GM08714 (cell line): ENCODE measurements at regions not wholly inside any gene's neighbourhood (a gene's known extent, or its start where the extent isn't known, plus 50 kb on each side); places are given as distances from the start of the nearest gene placed in this dataset.

Experiments used
- H3K4me3 ChIP-seq: fragments of 200-500 bp; sonication (Bioruptor generic); 2 replicates; pipeline ENCODE4 v1.5.1; 2014; ENCODE audit warnings: mild to moderate bottlenecking, low read length, inconsistent platforms
- ZNF274 ChIP-seq: IDR thresholded peaks from 2 replicates; pipeline ENCODE4 v1.6.1; 2012; ENCODE audit warnings: mild to moderate bottlenecking, low read depth, low read length

DNA sequence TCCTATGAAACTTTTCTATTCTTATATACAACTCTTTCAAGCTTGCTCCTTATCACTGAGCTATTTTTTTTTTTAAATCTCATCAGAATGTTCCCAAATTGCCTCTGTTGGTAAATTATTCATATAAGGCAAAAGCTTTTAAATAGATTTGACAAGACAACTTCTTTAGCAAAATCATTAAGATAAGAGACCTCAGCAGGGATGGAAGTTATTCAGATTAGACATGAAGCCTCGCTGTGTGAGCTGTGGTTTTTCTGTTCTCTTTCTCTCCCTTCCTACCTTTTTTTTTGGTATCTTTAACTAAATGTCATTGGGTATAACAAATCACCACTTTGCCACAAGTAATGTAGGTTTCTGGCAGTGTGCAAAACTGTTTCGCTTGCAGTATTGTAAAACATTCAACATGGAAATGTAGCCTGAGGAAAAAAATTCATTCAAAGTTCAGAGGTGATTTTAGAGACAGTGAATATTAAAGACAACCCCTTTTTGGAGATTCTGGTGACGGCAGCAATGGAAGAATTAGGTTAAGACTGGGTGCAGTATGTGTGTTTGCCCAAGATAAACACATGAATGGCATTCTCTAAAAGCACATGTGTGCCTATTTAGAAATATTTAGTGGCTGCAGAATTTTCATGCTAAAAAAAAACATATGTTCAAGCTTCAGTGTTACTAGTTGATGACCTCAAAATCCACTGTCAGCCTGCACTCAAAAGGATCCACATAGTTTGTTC, 467.1 kb downstream of the ZNF608 start:
- H3K4me3 ChIP-seq, result no peak overlapping the region
- no peak for TF ChIP-seq ZNF274

DNA sequence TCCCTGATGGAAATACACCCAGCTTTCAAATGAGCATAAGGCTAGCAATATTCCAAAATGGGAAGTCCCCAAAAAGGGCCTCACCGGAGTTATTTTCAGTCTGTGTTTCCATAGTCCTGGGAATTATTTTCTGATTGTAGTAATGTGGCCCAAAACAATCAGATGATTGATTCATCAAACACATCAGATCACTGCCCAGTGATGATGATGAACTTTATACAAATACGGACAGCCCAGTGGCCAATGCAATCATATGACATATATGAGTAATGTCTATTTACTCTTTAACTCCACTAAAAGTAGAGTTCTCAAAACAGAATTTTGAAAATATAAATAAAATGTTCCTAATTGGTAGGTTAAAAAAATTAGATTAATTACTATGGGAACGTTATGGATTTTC, 467.8 kb downstream of the ZNF608 start:
- TF ChIP-seq ZNF274, result no peak

DNA sequence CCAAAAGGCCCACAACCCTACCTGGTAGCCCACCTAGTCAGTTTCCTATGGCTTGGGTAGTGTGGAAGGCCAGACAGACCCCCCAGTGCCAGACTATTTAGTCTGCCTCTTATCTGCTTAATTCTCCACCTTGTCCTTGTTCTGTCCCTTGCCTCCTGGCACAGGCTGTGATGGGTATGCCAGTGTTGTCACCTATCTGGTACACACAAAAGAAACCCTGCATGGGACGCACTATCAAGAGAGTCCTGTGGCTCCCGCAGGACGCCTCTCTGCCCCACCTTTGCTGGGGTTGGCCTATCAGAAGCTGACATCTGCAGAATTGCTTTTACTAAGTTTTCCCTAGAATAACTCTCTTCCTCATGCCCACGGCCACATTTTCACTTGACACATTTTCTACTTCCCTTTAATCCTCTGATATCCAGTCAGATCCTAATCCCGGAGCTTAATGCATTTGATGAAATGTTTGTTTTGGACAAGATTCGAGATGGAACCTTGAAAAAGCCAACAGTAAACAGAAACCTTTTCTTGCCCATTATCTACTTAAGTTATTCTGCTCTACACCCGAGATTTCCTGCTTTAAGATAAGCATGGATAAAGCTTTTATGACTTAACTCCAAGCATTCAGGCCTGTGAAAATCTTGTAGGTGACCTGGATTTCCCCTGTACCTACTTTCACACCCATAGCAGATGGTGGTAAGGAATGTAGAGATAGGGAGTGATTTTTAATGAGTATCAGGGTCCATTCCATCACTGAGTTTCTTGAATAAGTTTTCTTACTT, 468.5 kb downstream of the ZNF608 start:
- no peak for TF ChIP-seq ZNF274
- H3K4me3 ChIP-seq, result no peak overlapping the region

More for the DNA sequence above, 467.8 kb downstream of the ZNF608 start:
- H3K4me3 ChIP-seq, result no peak overlapping the region

DNA sequence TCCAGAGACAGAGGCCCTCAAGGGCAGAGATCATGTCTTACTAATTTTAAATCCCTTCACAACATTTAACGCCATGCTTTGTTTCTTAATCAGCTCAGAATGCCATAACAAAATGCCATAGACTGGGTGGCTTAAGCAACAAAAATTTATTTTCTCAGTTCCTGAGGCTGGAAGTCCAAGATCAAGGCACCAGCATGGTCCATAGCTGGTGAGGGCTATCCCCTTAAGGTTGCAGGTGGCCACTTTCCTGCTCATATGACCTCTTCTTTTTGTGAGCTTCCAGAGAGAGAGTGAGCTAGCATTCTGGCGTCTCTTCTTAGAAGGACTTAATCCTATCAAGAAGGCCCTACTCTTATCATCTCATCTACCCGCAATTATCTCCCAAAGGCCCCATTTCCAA, 470.3 kb downstream of the ZNF608 start:
- H3K4me3 ChIP-seq, result no peak overlapping the region
- no peak for TF ChIP-seq ZNF274

DNA sequence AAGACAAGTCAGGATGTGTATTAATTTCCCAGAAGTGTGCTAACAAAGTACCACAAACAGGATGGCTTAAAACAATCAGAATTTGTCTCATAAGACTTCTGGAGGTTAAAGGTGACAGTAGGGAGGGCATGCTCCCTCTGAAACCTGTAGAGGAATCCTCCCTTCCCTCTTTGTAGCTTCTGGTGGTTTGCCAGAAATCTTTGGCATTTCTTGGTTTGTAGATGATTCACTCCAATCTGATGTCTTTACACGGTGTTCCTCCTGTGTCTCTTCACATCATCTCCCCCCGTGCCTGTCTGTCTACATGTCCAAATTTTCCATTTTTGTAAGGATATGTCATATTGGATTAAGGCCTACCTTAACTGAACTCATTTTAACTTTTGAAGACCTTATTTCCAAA, 471.5 kb downstream of the ZNF608 start:
- no peak for TF ChIP-seq ZNF274
- no peak overlapping the region for H3K4me3 ChIP-seq

DNA sequence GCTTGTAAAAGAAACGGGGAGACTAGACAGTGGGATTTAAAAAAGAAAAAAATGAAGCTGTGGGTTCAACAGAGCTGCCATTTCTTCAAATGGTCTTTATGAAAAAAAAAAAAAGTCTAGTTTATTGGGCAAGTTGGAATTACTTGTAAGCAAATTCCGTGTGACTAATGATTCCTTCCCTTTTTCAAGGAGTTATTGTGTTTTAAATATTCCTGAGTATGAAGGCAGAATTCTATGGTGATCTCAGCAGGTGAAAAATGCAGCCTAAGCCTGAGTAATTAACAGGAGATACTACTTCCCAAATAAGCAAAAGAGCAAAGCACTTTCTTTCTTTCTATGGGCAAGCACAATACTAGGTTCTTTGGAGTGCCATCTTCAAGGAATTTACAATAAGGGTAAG, 481.9 kb downstream of the ZNF608 start:
- no peak overlapping the region for H3K4me3 ChIP-seq
- no peak for TF ChIP-seq ZNF274

DNA sequence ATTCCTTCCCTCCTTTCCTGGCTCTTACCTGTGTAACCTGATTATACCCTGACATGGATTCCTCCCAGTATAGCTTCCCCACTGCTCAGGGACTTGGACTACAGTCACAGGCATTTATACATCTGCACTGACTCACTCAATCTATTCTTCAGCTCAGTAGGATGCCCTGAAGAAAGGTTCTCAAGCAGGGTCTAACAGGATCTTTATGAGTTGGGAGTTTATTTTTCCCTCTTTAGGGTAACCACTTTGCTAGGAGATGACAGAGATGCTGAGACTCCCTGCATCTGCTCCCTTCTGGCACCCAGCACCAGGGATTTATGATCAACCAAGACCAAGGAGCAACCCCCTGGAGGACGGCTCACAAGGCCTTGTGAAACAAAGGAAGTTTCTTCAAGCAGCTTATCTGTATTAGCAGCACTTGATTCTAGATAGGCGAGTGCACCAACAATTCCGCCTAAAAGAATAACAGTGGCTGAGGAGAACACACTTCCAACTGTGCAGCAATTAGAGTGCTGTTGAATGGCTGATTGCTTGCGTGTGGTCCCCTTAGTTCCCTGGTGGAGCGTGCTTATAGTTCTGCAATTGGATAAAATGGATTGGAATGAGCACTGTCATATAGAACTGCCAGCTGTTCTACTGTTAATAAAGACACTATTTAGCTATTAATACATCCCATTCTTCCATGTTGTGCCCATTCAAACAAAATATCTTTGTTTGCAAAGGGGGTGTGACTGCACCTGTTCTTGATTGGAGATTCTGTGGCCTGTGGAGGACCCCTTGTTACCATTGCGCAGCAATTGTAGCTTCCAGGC, 482.6 kb downstream of the ZNF608 start:
- no peak overlapping the region for H3K4me3 ChIP-seq

DNA sequence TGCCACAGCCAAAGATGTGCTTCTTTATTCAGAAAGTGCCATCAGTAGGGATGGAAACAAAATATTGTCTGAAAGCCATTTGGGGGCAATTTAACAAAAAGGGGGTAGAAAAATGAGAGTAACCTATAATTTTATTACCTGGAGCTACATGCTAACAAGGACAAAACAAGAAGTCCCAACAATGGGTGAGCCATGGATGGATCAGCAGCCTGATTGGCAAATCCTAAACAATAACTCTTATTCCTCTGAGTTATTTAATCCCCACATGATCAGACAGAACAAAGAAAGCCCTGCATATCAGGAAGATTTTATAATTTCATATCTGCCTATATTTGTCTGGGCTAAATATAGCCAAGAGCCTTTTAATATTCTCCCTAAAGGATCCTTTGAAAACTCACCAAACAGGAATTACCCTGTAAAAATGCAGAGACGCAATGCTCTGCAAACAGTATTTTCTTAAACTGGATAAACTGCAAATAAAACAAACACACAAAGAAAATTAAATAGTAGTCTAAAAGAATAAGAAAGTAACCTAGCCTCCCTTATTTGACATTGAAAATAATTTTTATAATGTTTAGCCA, 483.4 kb downstream of the ZNF608 start:
- no peak overlapping the region for H3K4me3 ChIP-seq
- TF ChIP-seq ZNF274, result no peak

More for the DNA sequence above, 482.6 kb downstream of the ZNF608 start:
- no peak for TF ChIP-seq ZNF274

DNA sequence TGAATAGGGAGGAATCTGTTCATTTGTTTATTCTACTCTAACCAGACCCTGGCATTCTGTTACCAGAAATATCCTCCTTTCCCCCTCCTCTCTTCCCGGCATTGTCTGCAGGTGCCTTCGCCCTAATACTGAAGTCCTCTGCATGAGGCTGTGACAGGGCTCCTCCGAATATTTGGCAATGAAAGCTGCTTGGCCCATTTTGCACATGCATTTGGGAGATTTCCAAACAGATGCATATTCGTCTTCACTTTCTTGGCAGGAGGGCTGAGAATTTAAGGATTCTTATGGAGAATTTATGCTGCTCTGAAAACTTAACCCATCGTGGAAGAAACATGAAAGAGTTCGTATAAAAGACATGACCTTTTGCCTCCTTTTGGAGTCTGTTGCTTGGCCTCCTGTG, 484.0 kb downstream of the ZNF608 start:
- H3K4me3 ChIP-seq, result no peak overlapping the region
- TF ChIP-seq ZNF274, result no peak

DNA sequence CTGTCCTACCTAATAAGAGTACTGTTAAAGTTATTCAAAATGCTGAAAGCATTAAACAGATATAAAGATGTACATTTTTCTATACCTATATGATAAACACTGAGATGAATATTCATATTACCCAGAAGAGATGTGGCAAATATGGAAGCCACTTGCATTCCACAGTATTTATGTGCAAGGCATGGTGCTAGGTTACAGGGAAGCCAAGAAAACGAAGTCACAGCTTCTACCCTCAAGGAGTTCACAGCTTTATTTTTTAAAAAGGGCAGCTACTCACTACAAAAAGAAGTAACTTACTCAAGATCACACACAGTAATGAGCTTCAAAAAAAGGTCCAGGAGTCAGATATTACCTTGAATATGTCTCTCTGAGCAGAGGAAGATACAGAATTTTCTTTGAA, 484.6 kb downstream of the ZNF608 start:
- no peak for TF ChIP-seq ZNF274
- no peak overlapping the region for H3K4me3 ChIP-seq

DNA sequence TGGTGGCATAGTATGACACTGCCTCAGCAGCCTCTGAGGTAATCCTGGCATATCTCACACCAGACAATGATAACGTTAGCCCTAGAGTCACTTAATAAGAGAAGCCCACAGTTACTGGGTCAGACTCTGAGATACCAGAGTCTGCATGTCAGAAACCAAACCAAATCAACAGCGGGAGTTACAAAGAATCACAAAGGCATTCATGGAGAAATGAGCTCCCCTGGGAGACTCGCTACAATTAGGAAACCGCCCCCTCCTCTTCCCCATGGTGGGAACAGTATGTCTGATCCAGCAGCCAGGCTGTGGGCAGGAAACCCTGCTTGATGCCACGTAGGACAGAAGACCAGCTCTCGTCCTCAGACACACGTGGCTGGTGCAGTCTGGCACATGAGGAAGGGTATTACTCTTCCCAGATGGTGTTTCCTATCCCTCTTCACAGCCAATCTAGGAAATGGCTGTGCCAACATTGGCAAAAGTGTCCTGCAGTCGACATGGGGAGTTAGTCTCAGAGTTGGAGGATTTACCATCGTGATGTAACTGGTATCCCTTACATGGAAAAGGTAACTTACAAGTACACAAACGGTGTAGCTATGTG, 485.4 kb downstream of the ZNF608 start:
- no peak overlapping the region for H3K4me3 ChIP-seq
- no peak for TF ChIP-seq ZNF274

DNA sequence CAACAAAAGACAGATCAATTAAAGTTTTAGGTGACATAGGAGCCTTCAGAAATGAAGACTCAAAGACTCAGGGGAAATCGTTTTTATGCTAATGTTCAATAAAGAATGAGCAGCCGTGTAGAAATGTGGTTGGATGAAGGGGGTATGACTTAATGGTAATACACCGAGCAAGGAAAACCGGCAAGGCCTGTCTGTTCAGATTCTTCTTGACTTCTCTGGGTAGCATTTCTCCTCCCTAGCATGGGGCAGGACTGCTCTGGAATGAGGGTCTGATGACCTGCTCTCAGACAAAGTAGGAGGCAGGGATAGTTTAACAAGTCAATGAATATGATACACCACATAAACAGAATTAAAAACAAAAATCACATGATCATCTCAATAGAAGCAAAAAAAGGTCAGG, 487.4 kb downstream of the ZNF608 start:
- TF ChIP-seq ZNF274, result no peak
- H3K4me3 ChIP-seq, result no peak overlapping the region

DNA sequence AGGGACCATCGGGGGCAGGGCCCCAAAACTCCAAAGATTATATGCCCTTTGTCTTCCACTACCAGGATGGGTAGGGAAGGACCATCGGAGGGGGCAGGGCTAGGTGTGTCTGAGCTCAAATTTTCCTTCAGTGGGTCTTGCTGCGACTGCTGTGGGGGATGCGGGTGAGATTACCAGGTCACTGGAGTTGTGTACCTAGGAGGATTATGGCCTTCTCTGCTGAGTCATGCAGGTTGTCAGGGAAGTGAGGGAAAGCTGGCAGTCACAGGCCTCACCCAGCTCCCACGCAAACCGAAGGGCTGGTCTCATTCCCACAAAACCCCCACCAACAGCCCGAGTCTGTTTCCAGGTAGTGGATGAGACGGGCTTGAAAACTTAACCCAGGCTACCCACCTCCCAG, 489.4 kb downstream of the ZNF608 start:
- TF ChIP-seq ZNF274, result no peak
- H3K4me3 ChIP-seq, result no peak overlapping the region

DNA sequence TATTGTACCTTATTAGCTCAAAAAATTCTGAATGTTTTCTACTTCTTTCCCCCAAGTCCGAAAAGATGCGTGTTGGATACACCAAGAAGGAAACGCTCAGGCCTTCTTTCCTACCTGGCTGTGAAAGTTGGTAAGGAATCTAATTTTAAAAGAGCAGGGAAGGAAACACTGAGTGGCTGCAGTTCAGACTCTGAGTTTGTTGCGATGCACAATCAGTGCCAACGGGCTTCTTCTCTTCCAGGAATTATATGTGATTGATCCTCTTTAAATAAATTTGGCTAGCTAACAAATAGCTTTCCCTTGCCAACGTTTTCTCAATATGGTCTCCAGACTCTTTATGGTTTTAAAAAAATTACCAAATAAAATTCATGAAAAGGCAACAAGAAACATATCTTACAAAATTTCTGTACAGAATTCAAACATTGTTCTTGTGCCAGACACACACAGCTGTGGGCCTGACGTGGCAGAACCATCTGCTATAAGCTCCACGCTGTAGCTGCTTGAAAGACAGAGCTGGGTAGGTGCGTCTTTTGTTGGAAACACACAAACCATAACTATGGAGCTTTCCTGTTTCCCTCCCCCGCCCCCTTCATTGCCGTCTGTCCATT, 493.1 kb downstream of the ZNF608 start:
- H3K4me3 ChIP-seq, result no peak overlapping the region
- no peak for TF ChIP-seq ZNF274

DNA sequence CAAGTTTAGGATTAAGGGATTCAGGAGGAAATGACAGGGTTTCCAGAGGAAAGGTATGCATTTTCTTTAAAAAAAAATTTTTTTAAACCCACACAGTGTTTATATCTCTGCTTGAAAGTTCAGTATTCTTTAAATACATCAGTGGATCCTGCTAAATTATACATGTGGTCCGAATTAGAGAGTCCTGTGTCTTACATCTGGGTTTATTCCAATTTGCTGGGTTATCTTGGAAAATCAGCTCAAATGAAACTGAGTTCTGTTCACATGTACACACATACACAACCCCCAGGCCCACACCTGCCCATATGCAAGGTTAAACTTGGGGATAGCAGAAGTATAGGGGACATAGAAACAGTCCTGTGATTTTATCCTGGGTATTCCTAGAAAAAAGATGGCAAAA, 493.7 kb downstream of the ZNF608 start:
- TF ChIP-seq ZNF274, result no peak

More for the DNA sequence above, 493.7 kb downstream of the ZNF608 start:
- no peak overlapping the region for H3K4me3 ChIP-seq
